ENCODE measurements at regions not wholly inside any gene's neighbourhood (a gene's known extent, or its start where the extent isn't known, plus 50 kb on each side); places are given as distances from the start of the nearest gene placed in this dataset.

- TF ChIP-seq ZBTB33 (IDR thresholded peaks at IDR 0.05) (no peak), IRF5 (IDR thresholded peaks at IDR 0.05; ENCODE audit: borderline replicate concordance) (no peak), HDAC6 (IDR thresholded peaks at IDR 0.05; ENCODE audit: unreplicated experiment) (no peak), SKIL (IDR thresholded peaks at IDR 0.05; ENCODE audit: low read depth, poor library complexity, severe bottlenecking) (no peak), SMC3 (IDR thresholded peaks at IDR 0.05; ENCODE audit: borderline replicate concordance, low read length) (no peak), ZNF207 (IDR thresholded peaks at IDR 0.05; ENCODE audit: borderline replicate concordance) (no peak), MYB (IDR thresholded peaks at IDR 0.05; ENCODE audit: borderline replicate concordance, low read depth, low read length) (no peak), PBX3 (IDR thresholded peaks at IDR 0.05; ENCODE audit: insufficient replicate concordance, low read depth, low read length) (no peak)
Observed at GRCh38 chr3:147672436-147672835, 263.3 kb downstream of the ZIC1 start (continued).
